ENCODE measurements at regions not wholly inside any gene's neighbourhood (a gene's known extent, or its start where the extent isn't known, plus 50 kb on each side); places are given as distances from the start of the nearest gene placed in this dataset.
"Not testable (repeated sequence)": the region's sequence is repeated elsewhere in the genome, so short reads cannot be mapped to it uniquely, and the experiment has no call there.

- no peaks in the 10 kb centered on the region for H3F3A ChIP-seq (ENCODE audit: insufficient read depth)
- H3K4me3 ChIP-seq (ENCODE audit: insufficient read depth, low read length, poor library complexity, severe bottlenecking) = no peak overlapping the region
- H3K9ac ChIP-seq (ENCODE audit: low read length) = no peak overlapping the region
- no peaks in the 10 kb centered on the region for H3K9me3 ChIP-seq (ENCODE audit: insufficient read depth, low read length)
- H3K4me2 ChIP-seq (ENCODE audit: low read depth, low read length, poor library complexity, severe bottlenecking) = no peak overlapping the region
- TF ChIP-seq CTCF (IDR thresholded peaks at IDR 0.05; ENCODE audit: insufficient read depth, low read length, poor library complexity, severe bottlenecking) (no peak), EZH2phosphoT487 (conservative IDR thresholded peaks at IDR 0.05; ENCODE audit: low read length) (no peak)
- no peak overlapping the region for H2AFZ ChIP-seq (ENCODE audit: low read depth, low read length, severe bottlenecking)
- H3K9me2 ChIP-seq (replicated peaks; ENCODE audit: insufficient read depth, low read length) = no peaks in the 10 kb centered on the region
- no peak overlapping the region for H3K27ac ChIP-seq (ENCODE audit: low read depth, low read length)
- H3K79me2 ChIP-seq (ENCODE audit: insufficient read depth, low read length) = no peaks in the 10 kb centered on the region
- H4K20me1 ChIP-seq (ENCODE audit: low read depth, low read length) = no peaks in the 10 kb centered on the region
- H3K27me3 ChIP-seq (ENCODE audit: low read length) = no peaks in the 10 kb centered on the region
- no peaks in the 10 kb centered on the region for H3K36me3 ChIP-seq (ENCODE audit: low read length)
Measured at GRCh38 chr12:58325561-58325960, 384.2 kb downstream of the ATP23 start.

- Histone ChIP-seq H3K4me3 (ENCODE audit: insufficient read depth, low read length, poor library complexity, severe bottlenecking) (no peak overlapping the region), H3K9me2 (replicated peaks; ENCODE audit: insufficient read depth, low read length) (no peaks in the 10 kb centered on the region), H3F3A (ENCODE audit: insufficient read depth) (no peaks in the 10 kb centered on the region), H3K79me2 (ENCODE audit: insufficient read depth, low read length) (no peaks in the 10 kb centered on the region), H3K9me3 (ENCODE audit: insufficient read depth, low read length) (no peaks in the 10 kb centered on the region), H3K27me3 (ENCODE audit: low read length) (no peaks in the 10 kb centered on the region), H2AFZ (ENCODE audit: low read depth, low read length, severe bottlenecking) (no peak overlapping the region), H3K27ac (ENCODE audit: low read depth, low read length) (no peak overlapping the region), H3K4me2 (ENCODE audit: low read depth, low read length, poor library complexity, severe bottlenecking) (no peak overlapping the region), H3K9ac (ENCODE audit: low read length) (no peak overlapping the region), H3K36me3 (ENCODE audit: low read length) (no peaks in the 10 kb centered on the region), H4K20me1 (ENCODE audit: low read depth, low read length) (no peaks in the 10 kb centered on the region)
- TF ChIP-seq CTCF (IDR thresholded peaks at IDR 0.05; ENCODE audit: insufficient read depth, low read length, poor library complexity, severe bottlenecking) (no peak), EZH2phosphoT487 (conservative IDR thresholded peaks at IDR 0.05; ENCODE audit: low read length) (no peak)
Measured at GRCh38 chr12:58326534-58326933, 385.2 kb downstream of the ATP23 start.

- H2AFZ ChIP-seq (ENCODE audit: low read depth, low read length, severe bottlenecking); H4K20me1 ChIP-seq (ENCODE audit: low read depth, low read length); H3K27me3 ChIP-seq (ENCODE audit: low read length); H3K9ac ChIP-seq (ENCODE audit: low read length); H3K4me3 ChIP-seq (ENCODE audit: insufficient read depth, low read length, poor library complexity, severe bottlenecking); H3K79me2 ChIP-seq (ENCODE audit: insufficient read depth, low read length); H3F3A ChIP-seq (ENCODE audit: insufficient read depth); H3K27ac ChIP-seq (ENCODE audit: low read depth, low read length); H3K9me3 ChIP-seq (ENCODE audit: insufficient read depth, low read length); H3K4me2 ChIP-seq (ENCODE audit: low read depth, low read length, poor library complexity, severe bottlenecking); H3K9me2 ChIP-seq (replicated peaks; ENCODE audit: insufficient read depth, low read length); H3K36me3 ChIP-seq (ENCODE audit: low read length): not testable (repeated sequence)
Measured at GRCh38 chr12:58336581-58337242, 395.3 kb downstream of the ATP23 start.

GRCh38 chr12:58337539-58337938, 396.2 kb downstream of the ATP23 start:
- H3K4me2 ChIP-seq (ENCODE audit: low read depth, low read length, poor library complexity, severe bottlenecking); H2AFZ ChIP-seq (ENCODE audit: low read depth, low read length, severe bottlenecking); H3K27ac ChIP-seq (ENCODE audit: low read depth, low read length); H3K9me2 ChIP-seq (replicated peaks; ENCODE audit: insufficient read depth, low read length); H3K9ac ChIP-seq (ENCODE audit: low read length); H3K9me3 ChIP-seq (ENCODE audit: insufficient read depth, low read length); H3K27me3 ChIP-seq (ENCODE audit: low read length); H4K20me1 ChIP-seq (ENCODE audit: low read depth, low read length); H3K4me3 ChIP-seq (ENCODE audit: insufficient read depth, low read length, poor library complexity, severe bottlenecking); H3K36me3 ChIP-seq (ENCODE audit: low read length); H3K79me2 ChIP-seq (ENCODE audit: insufficient read depth, low read length); H3F3A ChIP-seq (ENCODE audit: insufficient read depth): not testable (repeated sequence)
